GM19438 (cell line): ENCODE measurements at regions not wholly inside any gene's neighbourhood (a gene's known extent, or its start where the extent isn't known, plus 50 kb on each side); places are given as distances from the start of the nearest gene placed in this dataset.
"Not testable (repeated sequence)": the region's sequence is repeated elsewhere in the genome, so short reads cannot be mapped to it uniquely, and the experiment has no call there.

ENCODE experiments used
- ATAC-seq: cut with Tn5 transposase; IDR thresholded peaks from one replicate; pipeline ENCODE4 v1.9.1; 2021; ENCODE audit warnings: low read depth; ENCODE audit not compliant: unreplicated experiment

DNA sequence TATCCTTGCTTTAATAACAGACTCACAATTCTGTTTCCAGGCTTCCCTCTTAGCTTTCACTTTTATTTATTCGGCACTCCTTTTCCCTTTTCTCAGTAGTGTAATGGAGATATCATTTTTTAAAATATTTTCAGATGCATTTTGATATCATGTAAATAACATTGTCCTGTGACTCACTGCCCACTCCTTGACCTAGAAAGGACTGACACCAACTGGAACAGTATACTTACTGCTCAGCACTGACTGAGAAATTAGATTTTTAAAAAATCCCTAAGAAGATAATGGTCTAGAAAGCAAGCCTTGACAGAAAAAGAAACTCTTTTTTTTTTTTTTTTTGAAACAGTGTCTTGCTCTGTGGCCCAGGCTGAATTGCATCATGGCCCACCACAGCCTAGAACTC is 118.0 kb upstream of the FSCB start:
- no peak for ATAC-seq

DNA sequence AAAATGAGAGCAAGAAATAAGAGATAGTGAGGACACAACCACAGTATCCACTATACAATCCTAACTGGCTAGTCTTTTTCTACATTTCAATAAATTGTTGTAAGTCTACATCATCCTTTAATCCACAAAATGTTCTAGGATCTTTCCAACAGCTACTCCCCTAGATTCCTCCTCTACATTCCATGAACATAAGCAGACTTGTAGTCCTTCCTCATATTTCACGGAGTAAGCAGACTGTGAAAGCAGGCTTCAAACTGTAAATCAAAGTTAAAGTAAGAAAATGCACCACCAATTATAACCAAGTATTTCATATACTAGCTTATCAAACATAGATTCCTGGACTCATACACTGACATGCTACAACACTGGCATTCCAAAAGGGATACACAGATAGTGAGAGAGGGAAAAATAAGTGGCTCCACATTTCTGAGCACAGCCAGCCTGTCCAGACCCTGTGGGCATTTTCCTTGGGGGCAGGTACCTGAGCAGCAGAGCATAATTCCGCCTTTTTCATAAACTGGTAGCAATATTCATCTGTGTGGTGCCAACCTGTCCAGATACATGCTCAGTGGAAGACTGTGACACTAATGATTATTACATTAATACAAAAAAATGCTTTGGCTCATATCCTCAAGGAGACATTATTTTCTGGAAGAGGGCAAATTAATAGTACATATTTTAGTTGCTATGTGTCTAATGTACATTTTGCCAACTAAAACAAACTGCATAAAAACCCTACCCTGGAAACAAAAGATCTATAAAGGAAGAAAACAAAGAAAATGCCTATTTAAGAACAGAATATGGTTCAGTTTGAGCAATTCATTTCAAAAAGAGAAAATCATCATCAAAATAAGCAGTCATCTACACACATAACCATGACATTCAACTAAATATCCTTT is 113.3 kb upstream of the FSCB start:
- no peak for ATAC-seq

DNA sequence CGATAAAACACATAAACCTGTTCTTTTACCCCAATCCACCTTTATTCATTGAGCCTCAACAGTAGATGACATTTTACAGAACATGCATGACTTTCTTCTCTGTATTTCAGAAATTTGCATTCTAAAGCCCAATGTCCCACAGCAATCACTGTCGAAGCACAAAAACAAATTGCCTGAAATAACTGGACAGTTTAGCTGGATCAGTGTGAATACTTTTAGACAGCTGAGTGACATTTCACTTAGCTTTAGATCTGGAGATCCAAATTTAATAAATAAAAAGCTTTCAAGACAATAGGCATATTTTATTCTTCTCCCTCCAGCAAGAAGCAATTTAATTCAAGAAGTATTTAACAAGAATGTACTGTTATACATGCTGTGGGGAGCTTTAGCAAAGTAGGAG is 109.1 kb upstream of the FSCB start:
- no peak for ATAC-seq

DNA sequence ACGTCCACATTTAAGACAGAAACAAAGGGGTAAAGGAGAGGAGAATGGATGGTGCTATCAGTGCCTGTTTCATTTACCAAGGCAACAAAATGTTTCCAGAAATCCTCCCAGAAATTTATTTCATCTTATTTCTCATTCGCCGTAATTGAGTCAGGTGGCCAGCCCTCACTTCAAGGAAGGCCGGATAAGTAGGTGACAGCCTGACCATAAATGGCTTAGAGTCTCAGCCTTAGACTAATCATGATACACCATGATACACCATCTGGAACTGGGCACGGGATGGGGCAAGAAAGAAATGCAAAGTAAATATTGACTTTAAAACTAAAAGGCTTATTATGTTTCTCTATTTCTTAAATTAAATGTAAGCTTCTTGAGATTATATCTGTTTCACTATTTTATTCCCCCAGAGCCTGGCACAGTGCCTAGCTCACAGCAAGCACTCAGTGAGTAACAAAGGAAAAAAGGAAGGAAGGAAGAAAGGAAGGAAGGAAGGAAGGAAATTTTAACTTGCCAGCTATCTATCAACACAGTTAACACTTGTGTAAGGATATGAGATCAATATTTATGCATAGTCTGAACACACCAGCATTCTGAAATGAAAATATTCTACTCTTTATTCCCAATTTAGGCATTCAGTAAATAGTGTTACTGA is 106.1 kb upstream of the FSCB start:
- ATAC-seq, result no peak

DNA sequence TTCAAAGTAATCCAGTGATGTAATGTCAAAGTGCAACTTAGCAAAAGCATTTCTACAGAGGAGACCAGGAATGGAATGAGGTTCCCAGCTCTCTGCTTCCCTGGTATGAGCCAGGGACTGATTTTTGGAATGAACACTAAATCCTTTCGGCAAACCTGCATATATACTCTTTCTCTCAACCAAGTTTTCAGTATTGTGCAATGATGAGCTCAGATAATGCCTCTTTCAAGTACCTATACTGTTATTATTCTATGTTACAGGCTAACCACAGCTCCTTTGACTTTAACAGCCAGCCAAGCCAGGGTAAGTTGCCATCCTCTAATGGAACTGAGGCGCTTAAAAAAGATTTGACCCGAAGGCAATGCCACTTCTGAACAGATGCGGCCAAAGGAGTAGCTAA is 104.9 kb upstream of the FSCB start:
- ATAC-seq, result no peak

DNA sequence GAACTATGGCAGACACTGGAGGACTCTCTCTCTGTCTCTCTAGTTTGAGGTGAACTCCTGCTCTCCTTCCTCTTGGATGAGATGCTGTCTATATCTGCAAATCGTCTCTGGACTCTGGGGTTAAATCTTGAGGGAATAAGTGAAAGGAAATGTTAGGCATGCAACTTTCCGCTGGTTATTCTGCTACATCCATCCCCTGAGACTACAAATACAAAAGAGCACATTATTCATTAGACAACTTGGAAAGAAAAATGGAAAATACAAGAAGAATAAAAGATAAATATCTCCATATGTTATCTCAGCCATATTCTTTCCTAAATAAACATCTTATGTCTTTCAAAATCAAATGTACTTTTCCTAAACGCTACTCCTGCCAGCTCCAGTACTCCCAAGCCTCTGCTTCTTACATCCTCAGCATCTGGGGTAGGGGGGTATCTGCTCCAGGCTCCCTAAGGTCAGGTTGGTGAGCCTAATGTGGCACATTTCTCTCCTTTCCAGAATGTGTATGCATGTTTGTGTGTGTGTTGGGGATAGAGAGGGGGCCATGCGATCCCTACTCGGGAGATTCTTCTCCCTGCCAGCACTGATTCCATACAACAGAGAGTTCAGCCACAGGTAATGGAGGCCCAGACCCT is 102.9 kb upstream of the FSCB start:
- no peak for ATAC-seq

DNA sequence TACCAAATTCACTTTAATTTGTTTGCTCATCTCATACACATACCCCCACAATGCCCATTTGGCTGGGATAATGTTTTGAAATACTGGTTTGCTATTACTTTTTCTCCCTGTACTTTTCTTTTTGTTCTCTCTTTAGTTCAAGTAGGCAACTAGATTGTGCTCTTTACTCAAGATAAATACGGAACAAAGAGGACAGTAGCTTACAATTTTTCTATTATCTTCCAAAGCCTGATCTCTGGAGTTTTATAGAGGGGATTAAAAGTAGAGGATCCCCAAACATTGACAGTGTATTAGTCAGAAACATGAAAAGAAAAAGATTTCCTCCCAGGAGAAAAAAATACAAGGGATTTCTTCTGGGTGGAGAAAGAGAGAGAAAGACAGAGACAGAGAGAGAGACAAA is 102.1 kb upstream of the FSCB start:
- ATAC-seq, result no peak

DNA sequence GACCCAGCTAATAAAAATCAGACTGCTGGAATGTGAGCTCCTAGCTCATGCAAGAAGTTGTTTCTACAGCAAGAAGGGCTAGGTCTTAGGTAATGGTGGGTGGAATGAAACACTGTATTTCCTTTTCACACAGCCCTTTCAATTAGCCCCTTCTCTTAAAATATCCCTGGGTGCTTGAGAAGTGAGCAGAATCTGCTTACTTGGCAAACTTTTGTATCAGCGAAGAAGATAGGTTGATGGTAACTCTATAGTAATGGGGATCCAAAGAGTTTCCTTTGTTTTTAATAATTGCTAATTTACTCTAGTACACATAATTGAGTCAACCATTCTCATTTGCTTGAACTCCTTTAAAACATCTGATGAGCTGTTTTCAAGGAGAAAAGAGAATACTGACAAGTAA is 100.6 kb upstream of the FSCB start:
- ATAC-seq, result no peak

DNA sequence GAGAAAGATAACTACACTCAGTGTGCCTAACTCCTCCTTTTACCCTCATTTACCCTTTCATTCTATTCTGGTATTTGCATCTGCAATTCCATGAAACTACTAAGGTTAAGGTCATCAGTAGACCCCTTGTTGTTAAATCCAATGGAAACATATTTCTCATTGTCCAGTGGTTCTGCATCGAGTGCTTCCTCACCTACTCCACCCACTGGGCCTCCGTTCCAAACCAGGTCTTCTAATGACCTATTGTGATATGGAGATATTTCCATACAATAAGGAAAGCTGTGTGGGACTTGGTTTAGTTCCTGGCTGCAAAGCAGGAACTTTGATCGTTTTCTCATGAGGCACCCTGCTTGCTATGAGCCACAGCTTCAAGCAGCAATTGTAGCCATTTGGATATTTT is 99.5 kb upstream of the FSCB start:
- ATAC-seq, result no peak

DNA sequence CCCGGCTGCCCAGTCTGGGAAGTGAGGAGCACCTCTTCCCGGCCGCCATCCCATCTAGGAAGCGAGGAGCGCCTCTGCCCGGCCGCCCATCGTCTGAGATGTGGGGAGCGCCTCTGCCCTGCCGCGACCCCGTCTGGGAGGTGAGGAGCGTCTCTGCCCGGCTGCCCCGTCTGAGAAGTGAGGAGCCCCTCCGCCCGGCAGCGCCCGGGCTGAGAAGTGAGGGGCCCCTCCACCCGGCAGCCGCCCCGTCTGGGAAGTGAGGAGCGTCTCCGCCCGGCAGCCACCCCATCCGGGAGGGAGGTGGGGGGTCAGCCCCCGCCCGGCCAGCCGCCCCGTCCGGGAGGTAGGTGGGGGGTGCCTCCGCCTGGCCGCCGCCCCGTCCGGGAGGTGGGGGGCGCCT is 94.2 kb upstream of the FSCB start:
- not testable (repeated sequence) for ATAC-seq

DNA sequence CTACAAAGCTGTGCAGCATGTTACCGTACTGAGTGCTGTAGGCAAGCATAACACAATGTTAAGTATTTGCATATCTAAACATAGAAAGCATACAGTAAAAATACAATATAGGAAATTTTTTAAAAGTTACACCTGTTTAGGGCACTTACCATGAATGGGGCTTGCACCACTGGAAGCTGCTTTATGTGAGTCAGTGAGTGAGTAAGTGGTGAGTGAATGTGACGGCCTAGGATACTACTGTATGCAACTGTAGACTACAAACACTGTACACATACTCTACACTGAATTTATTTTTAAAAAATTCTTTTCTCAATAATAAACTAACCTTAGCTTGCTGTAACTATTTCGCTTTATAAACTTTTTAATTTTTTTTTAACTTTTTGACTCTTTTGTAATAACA is 82.1 kb upstream of the FSCB start:
- ATAC-seq, result no peak

DNA sequence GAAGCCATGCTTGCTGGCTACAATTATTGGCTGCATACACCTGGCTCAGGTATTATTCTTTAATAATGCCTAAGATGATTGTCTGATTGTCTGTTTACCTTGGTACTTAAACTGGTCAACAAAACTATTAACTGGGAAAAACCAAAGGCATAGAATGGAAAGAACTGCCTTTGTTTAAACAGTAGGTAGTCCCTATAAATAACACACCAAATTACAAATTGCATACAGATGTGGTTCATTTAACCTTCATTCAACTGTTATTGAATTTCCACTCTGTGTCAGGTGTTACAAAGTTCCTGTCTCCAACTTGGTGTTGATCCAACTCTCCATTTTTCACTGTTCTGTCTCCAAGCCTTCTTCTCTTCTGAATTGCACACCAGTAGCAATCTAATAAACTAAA is 79.8 kb upstream of the FSCB start:
- ATAC-seq, result no peak

DNA sequence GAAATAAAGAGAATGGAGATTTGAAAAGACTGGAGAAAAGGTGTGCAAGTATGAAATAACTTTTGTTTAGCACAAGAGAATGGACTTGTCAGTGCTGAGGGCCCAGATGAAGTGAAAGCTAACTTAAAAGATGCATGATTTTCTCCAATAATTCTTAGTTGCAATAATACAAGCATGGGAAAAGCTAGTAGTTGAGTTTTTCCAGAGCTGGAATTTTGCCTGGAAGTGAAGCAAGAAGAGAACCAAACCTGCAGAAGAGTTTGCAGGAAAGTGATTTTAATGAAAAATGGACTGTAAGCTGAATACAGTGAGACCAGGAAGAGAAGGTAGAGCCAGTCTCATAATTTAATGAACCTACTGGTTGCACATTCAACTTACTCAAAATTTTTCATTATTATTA is 69.3 kb upstream of the FSCB start:
- no peak for ATAC-seq

DNA sequence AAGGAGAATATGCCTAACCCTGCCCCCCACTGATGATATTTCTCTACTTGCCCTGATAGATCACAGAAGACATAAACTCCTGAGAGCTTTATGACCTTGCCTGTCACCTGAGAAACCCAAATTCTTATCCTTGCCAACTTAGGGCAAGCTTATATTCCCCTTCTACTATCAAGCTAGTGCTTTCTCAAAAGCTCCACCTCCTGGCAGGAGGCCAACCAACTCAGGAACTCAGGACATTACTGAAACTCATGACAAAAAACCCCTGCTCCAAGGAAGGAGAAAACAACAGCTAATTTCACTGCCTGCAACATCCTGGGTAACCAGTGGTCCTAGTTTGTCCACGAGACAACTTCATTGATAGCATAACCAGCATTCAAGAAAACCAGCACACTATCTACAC is 60.9 kb upstream of the FSCB start:
- ATAC-seq, result no peak

DNA sequence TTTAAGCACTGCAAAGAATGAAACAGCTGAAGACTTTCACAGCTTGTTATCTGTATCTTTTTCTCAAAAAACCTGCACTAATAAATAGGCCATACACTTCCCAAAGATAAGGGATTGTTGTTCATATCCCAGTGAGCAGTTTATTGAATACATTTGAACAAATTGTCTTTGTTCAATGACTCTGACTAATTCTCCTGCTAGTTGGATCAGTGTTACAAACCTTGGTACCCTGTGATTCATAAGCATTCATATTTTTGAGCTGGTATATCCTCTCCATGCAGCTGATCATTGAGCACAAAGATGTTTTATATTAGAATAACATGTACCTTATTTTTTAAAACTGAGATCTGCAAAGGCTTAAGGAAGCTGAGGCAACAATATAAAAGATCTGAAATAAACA is 58.9 kb upstream of the FSCB start:
- no peak for ATAC-seq

DNA sequence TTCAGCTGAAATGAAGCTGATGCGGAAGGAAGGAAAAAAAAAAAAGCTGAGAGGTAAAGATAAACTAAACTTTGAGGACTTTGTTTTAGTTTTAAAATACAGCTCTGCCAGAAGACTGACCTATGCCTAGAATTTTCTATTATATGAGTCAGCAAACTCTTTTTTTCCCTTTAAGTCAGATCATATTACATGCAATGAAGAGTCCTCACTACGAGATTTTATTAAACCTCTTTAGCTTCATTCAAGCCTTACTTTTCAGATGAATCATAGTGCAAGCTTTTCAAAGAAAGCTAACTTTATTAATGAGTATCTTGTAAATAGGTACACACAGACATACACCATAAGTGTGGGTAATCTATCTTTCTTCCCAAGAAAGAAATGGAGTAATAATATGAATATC is 57.8 kb upstream of the FSCB start:
- no peak for ATAC-seq
